ENCODE measurements at regions not wholly inside any gene's neighbourhood (a gene's known extent, or its start where the extent isn't known, plus 50 kb on each side); places are given as distances from the start of the nearest gene placed in this dataset.
"Not testable (repeated sequence)": the region's sequence is repeated elsewhere in the genome, so short reads cannot be mapped to it uniquely, and the experiment has no call there.

DNA sequence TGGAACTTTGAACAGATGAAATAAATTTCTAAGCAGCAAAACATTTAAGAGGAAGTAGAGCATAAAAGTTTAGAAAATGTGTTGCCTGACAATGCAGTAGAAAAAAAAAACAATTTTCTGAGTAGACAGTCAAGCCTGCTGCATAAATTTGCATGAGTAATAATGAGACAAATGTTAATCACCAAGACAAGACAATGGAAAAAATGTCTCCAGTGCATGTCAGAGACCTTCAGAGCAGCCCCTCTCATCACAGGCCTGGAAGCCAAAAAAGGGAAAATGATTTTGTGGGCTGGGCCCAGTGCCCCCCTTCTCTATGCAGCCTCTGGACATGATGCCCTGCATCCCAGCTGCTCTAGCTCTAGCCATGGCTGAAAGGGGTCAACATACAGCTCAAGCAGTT, 204.6 kb downstream of the COX18 start:
- Histone ChIP-seq H3K27me3 (ENCODE audit: insufficient read depth, poor library complexity, severe bottlenecking) (no peaks in the 10 kb centered on the region), H3K27ac (replicated peaks) (no peak overlapping the region), H3K4me3 (replicated peaks; ENCODE audit: insufficient read depth, low read length) (no peak overlapping the region)
- no peak for DNase-seq (ENCODE audit: low read depth in 1 of 2, low spot score in 1 of 2)
- TF ChIP-seq, protein P1, sequence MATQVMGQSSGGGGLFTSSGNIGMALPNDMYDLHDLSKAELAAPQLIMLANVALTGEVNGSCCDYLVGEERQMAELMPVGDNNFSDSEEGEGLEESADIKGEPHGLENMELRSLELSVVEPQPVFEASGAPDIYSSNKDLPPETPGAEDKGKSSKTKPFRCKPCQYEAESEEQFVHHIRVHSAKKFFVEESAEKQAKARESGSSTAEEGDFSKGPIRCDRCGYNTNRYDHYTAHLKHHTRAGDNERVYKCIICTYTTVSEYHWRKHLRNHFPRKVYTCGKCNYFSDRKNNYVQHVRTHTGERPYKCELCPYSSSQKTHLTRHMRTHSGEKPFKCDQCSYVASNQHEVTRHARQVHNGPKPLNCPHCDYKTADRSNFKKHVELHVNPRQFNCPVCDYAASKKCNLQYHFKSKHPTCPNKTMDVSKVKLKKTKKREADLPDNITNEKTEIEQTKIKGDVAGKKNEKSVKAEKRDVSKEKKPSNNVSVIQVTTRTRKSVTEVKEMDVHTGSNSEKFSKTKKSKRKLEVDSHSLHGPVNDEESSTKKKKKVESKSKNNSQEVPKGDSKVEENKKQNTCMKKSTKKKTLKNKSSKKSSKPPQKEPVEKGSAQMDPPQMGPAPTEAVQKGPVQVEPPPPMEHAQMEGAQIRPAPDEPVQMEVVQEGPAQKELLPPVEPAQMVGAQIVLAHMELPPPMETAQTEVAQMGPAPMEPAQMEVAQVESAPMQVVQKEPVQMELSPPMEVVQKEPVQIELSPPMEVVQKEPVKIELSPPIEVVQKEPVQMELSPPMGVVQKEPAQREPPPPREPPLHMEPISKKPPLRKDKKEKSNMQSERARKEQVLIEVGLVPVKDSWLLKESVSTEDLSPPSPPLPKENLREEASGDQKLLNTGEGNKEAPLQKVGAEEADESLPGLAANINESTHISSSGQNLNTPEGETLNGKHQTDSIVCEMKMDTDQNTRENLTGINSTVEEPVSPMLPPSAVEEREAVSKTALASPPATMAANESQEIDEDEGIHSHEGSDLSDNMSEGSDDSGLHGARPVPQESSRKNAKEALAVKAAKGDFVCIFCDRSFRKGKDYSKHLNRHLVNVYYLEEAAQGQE (IDR thresholded peaks at IDR 0.05; ENCODE audit: insufficient replicate concordance, low read depth): no peak
- TF ChIP-seq SPI1 (IDR thresholded peaks at IDR 0.05; ENCODE audit: borderline replicate concordance, low read depth) (no peak), GABPA (IDR thresholded peaks at IDR 0.05; ENCODE audit: low read depth) (no peak), CTCF (IDR thresholded peaks at IDR 0.05; ENCODE audit: insufficient read depth, low read length) (no peak), POLR2AphosphoS5 (IDR thresholded peaks at IDR 0.05; ENCODE audit: low read depth) (no peak)

GRCh38 chr4:72864277-72864676, 205.2 kb downstream of the COX18 start:
- H3K27me3 ChIP-seq (ENCODE audit: insufficient read depth, poor library complexity, severe bottlenecking); H3K4me3 ChIP-seq (replicated peaks; ENCODE audit: insufficient read depth, low read length); H3K27ac ChIP-seq (replicated peaks); DNase-seq (ENCODE audit: low read depth in 1 of 2, low spot score in 1 of 2): not testable (repeated sequence)

- DNase-seq (ENCODE audit: low read depth in 1 of 2, low spot score in 1 of 2): no peak
- H3K27me3 ChIP-seq (ENCODE audit: insufficient read depth, poor library complexity, severe bottlenecking): no peaks in the 10 kb centered on the region
- H3K27ac ChIP-seq (replicated peaks): no peak overlapping the region
- TF ChIP-seq SPI1 (IDR thresholded peaks at IDR 0.05; ENCODE audit: borderline replicate concordance, low read depth): no peak
- TF ChIP-seq, protein P1 (IDR thresholded peaks at IDR 0.05; ENCODE audit: insufficient replicate concordance, low read depth): no peak
- TF ChIP-seq GABPA (IDR thresholded peaks at IDR 0.05; ENCODE audit: low read depth): no peak
- no peak for TF ChIP-seq CTCF (IDR thresholded peaks at IDR 0.05; ENCODE audit: insufficient read depth, low read length)
- TF ChIP-seq POLR2AphosphoS5 (IDR thresholded peaks at IDR 0.05; ENCODE audit: low read depth): no peak
- no peak overlapping the region for H3K4me3 ChIP-seq (replicated peaks; ENCODE audit: insufficient read depth, low read length)
Observed at GRCh38 chr4:72860766-72861165, 208.8 kb downstream of the COX18 start.

DNA sequence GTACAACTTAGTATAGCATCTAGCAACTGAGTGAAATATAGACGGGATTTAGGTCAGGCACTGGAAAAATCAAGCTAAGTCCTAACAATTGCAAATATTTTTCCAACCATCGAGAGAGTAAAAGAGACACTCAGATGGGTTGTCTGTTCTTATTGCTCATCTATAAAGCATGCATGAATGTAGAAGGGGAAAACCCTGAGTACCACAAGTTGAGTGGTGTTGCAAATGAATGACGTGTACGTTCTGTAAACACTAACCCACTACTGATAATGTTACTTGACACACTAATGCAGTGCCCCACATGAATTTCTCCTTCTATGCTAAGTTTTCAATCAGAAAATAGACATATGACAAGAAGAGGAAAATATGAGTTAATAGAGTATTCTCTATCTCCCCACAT, 211.2 kb downstream of the COX18 start:
- H3K4me3 ChIP-seq (replicated peaks; ENCODE audit: insufficient read depth, low read length): no peak overlapping the region
- no peak overlapping the region for H3K27ac ChIP-seq (replicated peaks)
- TF ChIP-seq CTCF (IDR thresholded peaks at IDR 0.05; ENCODE audit: insufficient read depth, low read length) (no peak), SPI1 (IDR thresholded peaks at IDR 0.05; ENCODE audit: borderline replicate concordance, low read depth) (no peak), POLR2AphosphoS5 (IDR thresholded peaks at IDR 0.05; ENCODE audit: low read depth) (no peak), GABPA (IDR thresholded peaks at IDR 0.05; ENCODE audit: low read depth) (no peak)
- TF ChIP-seq, protein P1 (IDR thresholded peaks at IDR 0.05; ENCODE audit: insufficient replicate concordance, low read depth): no peak
- no peak for DNase-seq (ENCODE audit: low read depth in 1 of 2, low spot score in 1 of 2)
- H3K27me3 ChIP-seq (ENCODE audit: insufficient read depth, poor library complexity, severe bottlenecking): no peaks in the 10 kb centered on the region
